HepG2 (cell line): ENCODE measurements at regions not wholly inside any gene's neighbourhood (a gene's known extent, or its start where the extent isn't known, plus 50 kb on each side); places are given as distances from the start of the nearest gene placed in this dataset.

Experiments used
- BHLHE40 ChIP-seq: IDR thresholded peaks from 2 replicates; pipeline ENCODE4 v1.6.1; 2011; ENCODE audit warnings: low read length, improper control_type of control experiment
- CEBPB ChIP-seq: IDR thresholded peaks from 2 replicates; pipeline ENCODE4 v1.6.1; 2011; ENCODE audit warnings: low read depth, low read length, improper control_type of control experiment, borderline replicate concordance
- GABPB1 ChIP-seq: IDR thresholded peaks from 2 replicates; pipeline ENCODE4 v1.6.1; 2016; ENCODE audit warnings: mild to moderate bottlenecking, missing genetic modification reagents, moderate library complexity, missing compliant biosample characterization
- GATAD1 ChIP-seq: IDR thresholded peaks from 2 replicates; pipeline ENCODE4 v1.6.1; 2016; ENCODE audit warnings: missing genetic modification reagents, missing compliant biosample characterization
- NONO ChIP-seq, 2 experiments: fragments of 450-650 bp in 1 of 2; sonication (generic) in 1 of 2; formaldehyde crosslinking in 1 of 2; IDR thresholded peaks in 1 of 2; conservative IDR thresholded peaks in 1 of 2; 2 replicates each; pipeline versions ENCODE4 v1.6.1 to v1.8.0; 2017 to 2022; ENCODE audit warnings: mild to moderate bottlenecking in 1 of 2, missing genetic modification reagents in 1 of 2, moderate library complexity in 1 of 2
- NR2C2 ChIP-seq: sonication (generic); formaldehyde crosslinking; IDR thresholded peaks from 2 replicates; pipeline ENCODE4 v1.4.0; 2020; ENCODE audit warnings: missing genetic modification reagents, mild to moderate bottlenecking, moderate library complexity, borderline replicate concordance
- POLR2A ChIP-seq, 2 experiments: IDR thresholded peaks; 2 replicates each; pipeline ENCODE4 v1.6.1; 2011; ENCODE audit warnings: low read depth in 2 of 2, low read length in 2 of 2, mild to moderate bottlenecking in 1 of 2, moderate library complexity in 1 of 2; ENCODE audit not compliant: insufficient read depth in 1 of 2
- RFX5 ChIP-seq: IDR thresholded peaks from 2 replicates; pipeline ENCODE4 v1.6.1; 2011; ENCODE audit warnings: low read depth, low read length, improper control_type of control experiment
- RNF2 ChIP-seq: fragments of 450-650 bp; conservative IDR thresholded peaks from 2 replicates; pipeline ENCODE4 v1.6.1; 2016; ENCODE audit warnings: low read depth
- SCMH1 ChIP-seq: sonication (generic); formaldehyde crosslinking; IDR thresholded peaks from 2 replicates; pipeline ENCODE4 v1.9.0; 2021; ENCODE audit warnings: missing genetic modification reagents, mild to moderate bottlenecking, borderline replicate concordance
- ZIK1 ChIP-seq: sonication (generic); formaldehyde crosslinking; IDR thresholded peaks from 2 replicates; pipeline ENCODE4 v1.5.0; 2020; ENCODE audit warnings: mild to moderate bottlenecking, low read depth, missing genetic modification reagents, borderline replicate concordance
- ZNF563 ChIP-seq: sonication (generic); formaldehyde crosslinking; IDR thresholded peaks from 2 replicates; pipeline ENCODE4 v1.8.0; 2022; ENCODE audit warnings: mild to moderate bottlenecking, moderate library complexity, missing genetic modification reagents
- ZNF589 ChIP-seq: sonication (generic); formaldehyde crosslinking; conservative IDR thresholded peaks from 2 replicates; pipeline ENCODE4 v1.8.0; 2022; ENCODE audit warnings: mild to moderate bottlenecking, moderate library complexity, missing genetic modification reagents

DNA sequence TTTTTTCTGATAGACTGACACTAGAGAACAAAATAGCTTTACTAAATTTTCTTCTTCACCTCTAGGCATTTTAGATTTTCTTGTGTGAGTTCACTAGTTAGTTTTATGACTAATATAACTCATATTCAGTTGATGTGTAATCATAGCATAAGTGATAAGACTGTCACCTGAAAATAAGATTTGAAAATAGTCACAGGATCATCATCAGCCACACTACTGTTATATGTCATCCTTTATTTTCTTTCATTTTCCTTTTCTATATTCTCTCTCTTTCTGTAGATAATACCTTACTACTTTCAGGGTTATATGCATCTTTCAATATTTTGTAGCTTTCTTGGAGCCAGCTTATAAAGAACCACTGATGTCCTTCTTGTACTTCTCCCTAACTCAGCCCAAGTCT, 292.6 kb downstream of the TDRD3 start:
- TF ChIP-seq NONO (IDR thresholded peaks at IDR 0.05), result no peak
- TF ChIP-seq NONO (CRISPR knock-in tag; conservative IDR thresholded peaks at IDR 0.05), result no peak
- no peak for TF ChIP-seq GATAD1 (CRISPR knock-in tag)
- TF ChIP-seq GABPB1 (CRISPR knock-in tag), result no peak
- TF ChIP-seq RFX5, result no peak
- TF ChIP-seq CEBPB, result no peak
- no peak for TF ChIP-seq SCMH1 (CRISPR knock-in tag)
- no peak for TF ChIP-seq BHLHE40
- no peak for TF ChIP-seq RNF2
- no peak for TF ChIP-seq ZIK1
- no peak for TF ChIP-seq ZNF589 (CRISPR knock-in tag)
- no peak for TF ChIP-seq NR2C2 (CRISPR knock-in tag)
- no peak for TF ChIP-seq POLR2A (IDR thresholded peaks at IDR 0.05; ENCODE audit: insufficient read depth in 1 of 2, low read depth in 2 of 2, low read length in 2 of 2)
- TF ChIP-seq ZNF563 (CRISPR knock-in tag), result no peak
